SK-N-DZ (cell line): ENCODE measurements at regions not wholly inside any gene's neighbourhood (a gene's known extent, or its start where the extent isn't known, plus 50 kb on each side); places are given as distances from the start of the nearest gene placed in this dataset.

Source experiments
- DNase-seq: peaks from one replicate; pipeline ENCODE4 v3.0.0-alpha.2; 2015; ENCODE audit warnings: low spot score

GRCh38 chr20:24897974-24898373 lies 51.1 kb upstream of the CST7 start:
- no peak for DNase-seq

- no peak for DNase-seq
Measured at GRCh38 chr20:24899153-24899552, 49.9 kb upstream of the CST7 start.
